ENCODE measurements at regions not wholly inside any gene's neighbourhood (a gene's known extent, or its start where the extent isn't known, plus 50 kb on each side); places are given as distances from the start of the nearest gene placed in this dataset.

GRCh38 chr2:76567478-76567877 lies 856.8 kb upstream of the GCFC2 start:
- TF ChIP-seq CTCF (IDR thresholded peaks at IDR 0.05; ENCODE audit: low read length) (no peak), EZH2 (optimal IDR thresholded peaks at IDR 0.05; ENCODE audit: low read depth, low read length) (no peak)
